Tibial nerve (tissue), 4 donors: ENCODE measurements at regions not wholly inside any gene's neighbourhood (a gene's known extent, or its start where the extent isn't known, plus 50 kb on each side); places are given as distances from the start of the nearest gene placed in this dataset.

ENCODE experiments used
- DNase-seq, 2 donors: peaks; one replicate each; pipeline ENCODE4 v3.0.0-alpha.2; 2019; ENCODE audit warnings: low spot score in 2 of 2
- H3K27ac ChIP-seq, 4 donors: fragments of 200-600 bp; sonication (generic) in 3 of 4; one replicate each; pipeline ENCODE4 v1.5.1; 2017 to 2019; ENCODE audit warnings: mild to moderate bottlenecking in 1 of 4
- H3K27me3 ChIP-seq, 2 donors: fragments of 200-600 bp; sonication (generic) in 1 of 2; one replicate each; pipeline versions ENCODE4 v1.5.1 to v1.6.0; 2017 to 2019
- H3K36me3 ChIP-seq, 3 donors: fragments of 200-600 bp; sonication (generic); one replicate each; pipeline ENCODE4 v1.5.1; 2018 to 2019
- H3K4me1 ChIP-seq, 4 donors: fragments of 200-600 bp; sonication (generic) in 3 of 4; one replicate each; pipeline ENCODE4 v1.5.1; 2017 to 2019
- H3K4me3 ChIP-seq, 4 donors: fragments of 200-600 bp; sonication (generic) in 3 of 4; one replicate each; pipeline ENCODE4 v1.5.1; 2017 to 2019; ENCODE audit warnings: mild to moderate bottlenecking in 1 of 4, moderate library complexity in 1 of 4
- H3K9me3 ChIP-seq, 4 donors: fragments of 200-600 bp; sonication (generic) in 3 of 4; one replicate each; pipeline ENCODE4 v1.5.1; 2017 to 2019
- CTCF ChIP-seq, 5 experiments: fragments of 200-600 bp in 3 of 5; fragments of 450-650 bp in 2 of 5; sonication (generic) in 3 of 5; IDR thresholded peaks; one replicate each; pipeline ENCODE4 v1.5.1; 2016 to 2019; ENCODE audit warnings: antibody characterized with exemption in 5 of 5, mild to moderate bottlenecking in 3 of 5, moderate library complexity in 2 of 5
- EP300 ChIP-seq, 2 donors: sonication (generic); formaldehyde crosslinking; IDR thresholded peaks; one replicate each; pipeline ENCODE4 v1.6.1; 2017; ENCODE audit warnings: antibody characterized with exemption in 2 of 2, mild to moderate bottlenecking in 1 of 2
- POLR2A ChIP-seq, 2 donors: fragments of 450-650 bp; IDR thresholded peaks; one replicate each; pipeline ENCODE4 v1.6.1; 2017; ENCODE audit warnings: antibody characterized with exemption in 2 of 2, mild to moderate bottlenecking in 2 of 2, moderate library complexity in 2 of 2
- WGBS, 2 donors: methylation state at CpG; one replicate each; pipeline ENCODE4 v1.1.5; 2018; 5-methylcytosine and 5-hydroxymethylcytosine counted together

DNA sequence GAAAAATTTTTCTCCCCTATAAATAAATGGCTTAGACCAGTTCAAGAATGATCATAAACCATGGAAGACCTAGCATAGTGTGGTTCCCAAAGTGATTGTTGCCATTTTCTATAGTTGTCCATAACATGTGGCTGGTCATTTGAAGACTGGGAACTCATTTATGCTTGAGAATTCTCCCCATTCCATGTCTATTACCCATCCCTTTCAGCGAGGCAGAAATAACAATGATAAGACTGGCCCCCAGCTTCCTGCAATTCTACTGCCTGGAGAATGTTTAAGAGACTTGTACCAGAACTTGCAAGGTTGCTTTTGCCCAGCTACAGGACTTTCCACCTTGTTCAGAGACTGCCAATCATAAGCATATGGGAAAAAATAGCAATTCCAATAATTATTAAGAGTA lies 146.5 kb upstream of the CDH11 start:
- peaks cover 0 to 1% (median 0%) of the 10 kb centered on the region in 4 donors for H3K9me3 ChIP-seq
- no peaks in the 10 kb centered on the region for H3K4me1 ChIP-seq
- H3K4me3 ChIP-seq = no peak overlapping the region
- WGBS, 2 donors = 59 to 76% methylated on average over 1 of the region's 1 CpG
- no peak for DNase-seq
- H3K27me3 ChIP-seq = no peaks in the 10 kb centered on the region
- TF ChIP-seq EP300 (IDR thresholded peaks at IDR 0.05) (no peak), CTCF (IDR thresholded peaks at IDR 0.05) (no peak), POLR2A (IDR thresholded peaks at IDR 0.05) (no peak)
- no peaks in the 10 kb centered on the region for H3K36me3 ChIP-seq
- no peak overlapping the region for H3K27ac ChIP-seq

DNA sequence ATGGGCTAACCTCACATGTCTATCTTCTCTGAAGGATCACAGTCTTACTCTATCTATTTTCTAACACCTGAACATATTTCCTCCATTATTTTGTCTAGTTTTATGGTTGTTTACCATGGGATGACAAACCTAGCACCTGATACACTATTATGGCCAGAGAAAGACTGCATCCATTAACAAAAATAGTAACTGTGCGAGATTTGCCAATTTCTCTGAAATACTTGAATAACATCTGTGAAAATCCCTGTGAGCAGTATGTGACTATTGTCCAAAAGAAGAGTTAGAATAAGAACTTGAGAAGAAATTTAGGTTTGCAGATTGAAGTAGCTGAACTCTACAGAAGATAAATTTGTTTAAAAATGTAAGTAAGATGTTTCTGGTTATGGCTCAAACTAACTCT lies 142.0 kb upstream of the CDH11 start:
- Histone ChIP-seq H3K4me1 (no peaks in the 10 kb centered on the region), H3K9me3 (peaks cover 0 to 12% (median 0%) of the 10 kb centered on the region in 4 donors), H3K27ac (no peak overlapping the region), H3K27me3 (no peaks in the 10 kb centered on the region), H3K4me3 (no peak overlapping the region), H3K36me3 (no peaks in the 10 kb centered on the region)
- no peak for DNase-seq
- TF ChIP-seq EP300 (IDR thresholded peaks at IDR 0.05) = no peak
- no peak for TF ChIP-seq CTCF (IDR thresholded peaks at IDR 0.05)
- TF ChIP-seq POLR2A (IDR thresholded peaks at IDR 0.05) = no peak
- 88 to 89% methylated on average over 1 of the region's 1 CpG for WGBS, 2 donors

DNA sequence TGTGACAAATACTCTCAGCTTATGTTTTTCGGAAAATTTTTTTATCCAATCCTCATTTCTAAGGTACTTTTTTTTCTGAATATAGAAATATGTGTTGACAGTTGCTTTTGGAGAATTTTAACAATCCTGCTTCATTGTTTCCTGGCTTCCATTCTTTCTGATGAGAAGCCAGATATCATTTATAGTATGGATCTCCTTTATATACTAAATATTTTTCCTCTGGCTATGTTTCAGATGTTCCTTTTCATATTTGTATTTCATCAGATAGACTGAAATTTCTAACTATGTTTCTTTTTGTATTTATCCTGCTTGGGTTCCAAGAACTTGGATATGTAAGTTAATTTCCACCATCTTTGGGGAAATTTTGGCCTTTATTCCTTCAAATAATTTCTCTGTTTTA lies 138.9 kb upstream of the CDH11 start:
- Histone ChIP-seq H3K9me3 (peaks cover 0 to 12% (median 0%) of the 10 kb centered on the region in 4 donors), H3K36me3 (no peaks in the 10 kb centered on the region), H3K27ac (no peak overlapping the region), H3K4me3 (no peak overlapping the region), H3K27me3 (no peaks in the 10 kb centered on the region), H3K4me1 (no peaks in the 10 kb centered on the region)
- 87 to 95% methylated on average over 1 of the region's 1 CpG for WGBS, 2 donors
- no peak for DNase-seq
- TF ChIP-seq EP300 (IDR thresholded peaks at IDR 0.05) (no peak), CTCF (IDR thresholded peaks at IDR 0.05) (no peak), POLR2A (IDR thresholded peaks at IDR 0.05) (no peak)

DNA sequence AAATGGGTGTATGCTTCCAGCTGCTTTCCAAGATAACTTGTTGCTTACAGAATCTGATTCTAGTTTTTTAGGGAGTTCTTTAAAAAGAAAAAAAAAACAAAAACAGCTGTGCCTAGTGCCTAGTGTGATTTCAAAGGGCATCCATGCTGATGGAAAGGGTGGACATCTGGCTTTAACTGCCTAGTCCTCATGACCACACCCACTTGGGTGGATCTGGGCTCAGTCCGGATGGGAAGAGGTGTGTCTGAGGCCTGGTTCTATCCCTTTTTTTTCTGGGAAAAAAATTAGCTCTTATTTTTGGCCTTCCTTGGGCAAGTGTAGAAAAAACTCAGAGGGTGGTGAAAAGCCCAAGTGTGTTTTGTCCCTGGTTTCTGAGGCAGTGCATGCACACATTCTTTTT lies 132.3 kb upstream of the CDH11 start:
- no peaks in the 10 kb centered on the region for H3K27me3 ChIP-seq
- WGBS, 2 donors = 43 to 53% methylated on average over 1 of the region's 1 CpG

GRCh38 chr16:65249768-65250167 lies 127.9 kb upstream of the CDH11 start:
- DNase-seq = peak; percentile 20 to 27
- TF ChIP-seq EP300 (IDR thresholded peaks at IDR 0.05) (peak in 1 of 2 donors; percentile 38), POLR2A (IDR thresholded peaks at IDR 0.05) (no peak)
- Histone ChIP-seq H3K27ac (peak overlapping the region in 3 of 4 donors; percentile 20 to 75 (median 68)), H3K4me1 (peaks cover 0 to 7% (median 0%) of the 10 kb centered on the region in 4 donors), H3K4me3 (no peak overlapping the region), H3K9me3 (no peaks in the 10 kb centered on the region), H3K36me3 (no peaks in the 10 kb centered on the region), H3K27me3 (no peaks in the 10 kb centered on the region)
- 24 to 40% methylated on average over 8 of the region's 8 CpGs for WGBS, 2 donors

More for the DNA sequence above, 132.3 kb upstream of the CDH11 start:
- H3K9me3 ChIP-seq = no peaks in the 10 kb centered on the region
- TF ChIP-seq EP300 (IDR thresholded peaks at IDR 0.05) = no peak
- TF ChIP-seq CTCF (IDR thresholded peaks at IDR 0.05) = no peak
- TF ChIP-seq POLR2A (IDR thresholded peaks at IDR 0.05) = no peak
- no peak overlapping the region for H3K4me3 ChIP-seq
- no peak overlapping the region for H3K27ac ChIP-seq
- no peak for DNase-seq
- peaks cover 0 to 7% (median 0%) of the 10 kb centered on the region in 4 donors for H3K4me1 ChIP-seq
- H3K36me3 ChIP-seq = no peaks in the 10 kb centered on the region

- DNase-seq = no peak
- Histone ChIP-seq H3K36me3 (no peaks in the 10 kb centered on the region), H3K27me3 (no peaks in the 10 kb centered on the region), H3K4me1 (no peaks in the 10 kb centered on the region), H3K4me3 (no peak overlapping the region), H3K27ac (no peak overlapping the region), H3K9me3 (no peaks in the 10 kb centered on the region)
- TF ChIP-seq EP300 (IDR thresholded peaks at IDR 0.05) = no peak
- no peak for TF ChIP-seq POLR2A (IDR thresholded peaks at IDR 0.05)
- no peak for TF ChIP-seq CTCF (IDR thresholded peaks at IDR 0.05)
- WGBS, 2 donors = 72% methylated on average over 2 of the region's 2 CpGs
Measured at GRCh38 chr16:65244787-65245186, 122.9 kb upstream of the CDH11 start.
